HG03575 (cell line): ENCODE measurements at regions not wholly inside any gene's neighbourhood (a gene's known extent, or its start where the extent isn't known, plus 50 kb on each side); places are given as distances from the start of the nearest gene placed in this dataset.
"Not testable (repeated sequence)": the region's sequence is repeated elsewhere in the genome, so short reads cannot be mapped to it uniquely, and the experiment has no call there.

Experiments
- ATAC-seq: cut with Tn5 transposase; IDR thresholded peaks from one replicate; pipeline ENCODE4 v1.9.1; 2021; ENCODE audit not compliant: unreplicated experiment, insufficient number of reproducible peaks, low FRiP score; ENCODE audit errors: extremely low read depth

DNA sequence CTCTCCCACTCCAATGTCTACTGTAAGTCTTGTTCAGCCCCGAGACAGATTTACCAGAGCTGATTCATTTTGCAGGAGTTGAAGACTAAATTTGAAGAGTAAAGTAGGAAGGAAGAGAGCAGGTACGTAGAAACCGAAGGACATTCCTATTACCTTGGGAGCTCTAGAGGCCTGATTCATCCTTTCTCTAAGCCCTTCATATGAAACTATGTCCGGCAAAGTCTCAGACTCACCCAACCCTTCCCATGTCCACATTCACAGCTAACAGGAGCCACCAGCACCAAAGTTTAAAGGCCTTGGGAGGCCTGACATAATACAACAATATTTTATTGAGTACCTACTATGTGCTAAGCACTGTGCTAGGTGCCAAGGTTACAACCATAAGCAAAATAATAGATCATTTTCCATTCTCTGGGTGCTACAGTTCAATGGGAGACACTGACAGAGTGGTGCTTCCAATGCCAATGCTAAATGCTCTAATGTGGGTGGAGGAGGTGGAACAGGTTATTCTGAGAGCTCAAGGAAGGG lies 86.6 kb downstream of the PHLDA1 start:
- no peak for ATAC-seq

DNA sequence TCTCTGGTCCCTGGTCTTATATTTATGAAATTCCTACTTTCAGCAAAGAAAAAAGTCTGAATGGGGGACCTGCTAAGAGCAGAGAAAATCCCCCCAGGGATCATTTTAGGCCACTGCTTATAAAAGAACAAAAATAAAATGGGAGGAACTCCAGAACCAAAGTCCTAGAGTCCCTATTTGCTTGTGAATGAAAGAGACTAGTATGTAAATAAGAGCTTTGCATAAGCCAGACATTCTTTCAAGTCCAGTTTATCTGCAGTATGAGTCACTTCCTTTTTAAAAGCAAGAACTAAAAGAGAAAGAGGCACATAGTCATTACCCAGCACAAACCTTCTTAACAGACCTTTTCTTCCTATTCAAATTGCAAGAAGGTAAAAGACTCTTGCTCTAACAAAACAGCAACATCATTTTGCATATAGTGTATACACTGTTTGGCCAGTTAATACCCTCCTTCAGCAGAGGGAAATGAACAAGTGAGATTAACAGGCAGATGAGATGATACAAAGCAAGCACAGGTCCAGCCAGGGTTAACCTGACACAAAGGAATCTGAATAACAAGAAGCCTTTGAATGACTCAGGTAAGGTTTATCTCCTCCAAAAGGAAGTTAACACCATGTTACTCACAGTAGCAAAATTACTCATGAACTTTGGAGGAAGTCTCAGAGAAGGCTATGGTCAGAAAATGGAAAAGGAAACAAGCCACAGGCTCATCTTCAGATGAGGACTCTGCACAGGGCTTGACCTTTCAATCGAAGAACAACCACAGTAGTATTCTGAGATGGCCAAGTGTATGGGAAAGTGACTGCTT lies 87.3 kb downstream of the PHLDA1 start:
- ATAC-seq: peak; percentile 92

- no peak for ATAC-seq
Measured at GRCh38 chr12:75943730-75944096, 87.9 kb downstream of the PHLDA1 start.

DNA sequence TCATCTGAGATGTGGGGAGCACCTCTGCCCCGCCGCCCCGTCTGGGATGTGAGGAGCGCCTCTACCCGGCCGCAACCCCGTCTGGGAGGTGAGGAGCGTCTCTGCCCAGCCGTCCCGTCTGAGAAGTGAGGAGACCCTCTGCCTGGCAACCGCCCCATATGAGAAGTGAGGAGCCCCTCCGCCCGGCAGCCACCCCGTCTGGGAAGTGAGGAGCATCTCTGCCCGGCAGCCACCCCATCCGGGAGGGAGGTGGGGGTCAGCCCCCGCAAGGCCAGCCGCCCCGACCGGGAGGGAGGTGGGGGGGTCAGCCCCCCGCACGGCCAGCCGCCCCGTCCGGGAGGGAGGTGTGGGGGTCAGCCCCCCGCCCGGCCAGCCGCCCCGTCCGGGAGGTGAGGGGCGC lies 89.9 kb downstream of the PHLDA1 start:
- not testable (repeated sequence) for ATAC-seq

- no peak for ATAC-seq
Measured at GRCh38 chr12:75939016-75939642, 92.4 kb downstream of the PHLDA1 start.

GRCh38 chr12:75938189-75938588 lies 93.4 kb downstream of the PHLDA1 start:
- no peak for ATAC-seq

DNA sequence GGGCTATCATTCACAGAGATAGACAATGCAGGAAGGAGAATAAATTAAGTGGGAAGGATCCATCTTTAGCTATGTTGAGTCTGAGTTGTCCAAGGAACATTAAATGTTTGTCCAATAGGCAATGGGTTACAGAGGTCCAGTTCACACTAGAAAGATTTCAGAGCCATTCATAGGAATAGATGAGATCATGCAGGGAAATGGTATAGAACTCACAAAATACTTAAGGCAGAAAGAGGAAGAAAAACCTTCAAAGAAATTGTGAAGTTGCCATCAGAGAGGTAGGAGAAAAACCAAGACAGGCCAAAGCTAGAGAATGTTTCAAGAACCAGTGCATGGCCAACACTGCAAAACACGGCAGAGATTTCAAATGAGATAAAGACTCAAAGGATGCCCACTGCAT lies 94.1 kb downstream of the PHLDA1 start:
- ATAC-seq: no peak

- no peak for ATAC-seq
Measured at GRCh38 chr12:75936515-75937440, 94.8 kb downstream of the PHLDA1 start.

DNA sequence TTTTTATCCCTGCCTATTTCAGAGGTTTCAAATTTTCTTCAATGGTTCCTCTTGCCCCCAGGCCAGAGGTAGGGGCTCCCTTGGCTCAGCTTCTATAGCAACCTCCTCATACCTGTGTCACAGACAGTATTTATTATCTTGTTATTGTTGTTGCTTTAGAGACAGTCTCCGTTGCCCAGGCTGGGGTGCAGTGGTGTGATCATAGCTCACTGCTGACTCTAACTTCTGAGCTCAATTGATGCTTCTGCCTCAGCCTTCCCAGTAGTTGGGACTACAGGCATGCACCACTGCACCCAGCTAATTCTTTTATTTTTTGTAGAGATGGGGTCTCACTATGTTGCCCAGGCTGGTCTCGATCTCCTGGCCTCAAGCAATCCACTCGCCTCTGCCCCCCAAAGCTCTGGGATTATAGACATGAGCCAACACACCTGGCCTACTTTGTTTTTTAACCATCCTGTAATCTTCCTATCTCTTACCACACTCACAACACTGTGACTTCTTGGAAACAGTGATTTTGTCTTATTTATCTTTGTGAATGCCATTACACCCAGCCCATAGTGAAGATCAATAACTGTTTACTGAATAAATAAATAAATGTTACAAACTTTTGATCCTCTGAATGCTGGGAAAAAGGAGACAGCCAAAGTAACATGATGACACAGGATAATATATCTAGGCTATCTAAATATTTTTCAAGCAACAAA lies 95.9 kb downstream of the PHLDA1 start:
- no peak for ATAC-seq

GRCh38 chr12:75933101-75933500 lies 98.5 kb downstream of the PHLDA1 start:
- no peak for ATAC-seq

- ATAC-seq: no peak
Measured at GRCh38 chr12:75932241-75932640, 99.3 kb downstream of the PHLDA1 start.

DNA sequence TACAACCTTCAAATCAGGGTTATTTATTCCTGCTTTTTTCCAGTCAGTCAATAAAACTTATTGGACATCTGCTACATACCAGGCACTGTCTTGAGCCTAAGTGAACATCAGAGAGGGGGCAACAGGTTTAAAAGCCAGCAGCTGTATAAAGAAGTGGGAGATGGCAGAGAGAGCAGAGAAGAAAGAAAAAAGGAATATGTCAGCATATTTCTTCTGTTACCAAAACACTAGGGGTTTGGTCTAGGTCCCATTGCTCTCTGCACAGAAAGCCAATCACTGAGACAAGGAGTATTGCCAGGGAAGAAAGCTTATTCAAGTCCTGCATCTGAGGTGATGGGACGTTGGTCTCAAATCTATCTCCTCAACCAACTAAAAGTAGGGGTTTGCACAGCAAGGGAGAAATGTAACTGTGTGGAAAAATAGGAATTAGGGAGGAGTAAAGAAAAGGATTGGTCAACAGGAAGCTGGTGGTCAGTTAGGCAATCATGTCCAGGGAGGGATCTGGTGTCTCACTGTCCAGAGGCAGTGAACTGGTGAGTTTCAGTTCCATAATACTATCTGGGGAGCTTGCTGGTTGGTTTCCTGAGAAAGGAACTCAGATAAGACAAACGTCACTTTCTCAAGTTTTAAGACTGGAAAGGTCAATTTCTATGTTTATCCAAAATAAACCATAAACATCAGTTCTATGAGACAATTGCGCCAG lies 107.5 kb downstream of the PHLDA1 start:
- no peak for ATAC-seq

GRCh38 chr12:75922944-75923642 lies 108.5 kb downstream of the PHLDA1 start:
- ATAC-seq: no peak

DNA sequence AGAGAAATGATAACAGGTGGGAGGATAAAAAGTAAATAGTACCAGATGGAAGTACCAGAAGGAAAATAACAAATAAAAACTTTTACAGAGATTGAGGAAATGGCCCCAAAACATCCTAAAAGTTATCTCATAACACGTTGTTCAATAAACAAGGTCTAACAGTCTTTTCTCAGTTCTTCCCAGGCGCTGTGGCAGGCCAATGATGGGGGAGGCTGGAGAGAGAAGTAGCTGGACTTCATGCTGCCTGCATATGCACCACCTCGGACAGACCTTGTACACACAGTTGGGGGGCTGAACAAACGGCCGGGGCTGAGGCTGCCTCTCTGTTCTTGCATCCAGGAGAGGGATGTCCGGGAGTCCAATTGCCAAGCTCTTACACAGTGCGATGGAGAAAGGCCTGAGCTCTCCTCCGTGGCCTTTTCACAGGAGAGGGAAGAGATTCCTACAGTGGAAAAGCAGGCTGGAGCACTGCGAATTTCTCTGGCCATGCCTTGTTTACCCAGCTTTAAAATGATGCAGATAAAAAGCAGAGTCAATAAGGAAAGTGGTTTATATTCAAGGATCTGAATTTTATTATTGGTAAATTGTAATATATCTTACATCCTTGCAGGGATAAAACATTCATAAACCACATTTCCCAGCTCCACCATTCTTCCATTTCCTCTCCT lies 109.8 kb downstream of the PHLDA1 start:
- no peak for ATAC-seq

DNA sequence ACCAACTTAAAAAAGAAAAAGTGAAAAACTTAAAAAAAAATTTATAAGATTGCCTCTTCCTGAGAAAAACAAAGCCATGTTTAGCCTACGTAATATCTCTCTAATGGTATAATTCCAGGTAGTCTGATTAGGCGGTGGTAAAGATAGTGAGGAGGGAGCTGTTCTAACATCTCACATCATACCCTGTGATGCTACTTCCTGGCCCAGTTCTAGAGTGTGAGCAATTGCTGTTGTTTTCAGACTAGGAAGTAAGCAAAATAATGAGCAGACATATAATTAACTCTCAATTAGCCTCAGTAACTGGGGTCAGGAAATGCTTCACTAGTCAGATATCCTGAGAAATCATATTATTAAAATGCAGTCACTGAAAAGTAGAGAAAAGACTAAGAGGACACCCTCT lies 113.9 kb downstream of the PHLDA1 start:
- no peak for ATAC-seq

GRCh38 chr12:75917083-75917482 lies 114.5 kb downstream of the PHLDA1 start:
- peak; percentile 71 for ATAC-seq
